Stimulated activated CD4-positive, alpha-beta T cell treated with anti-CD3 and anti-CD28 coated beads, Interleukin-1b, Interleukin-23, amount 100 ng/mL, for 4 hours (primary cell): ENCODE measurements at regions not wholly inside any gene's neighbourhood (a gene's known extent, or its start where the extent isn't known, plus 50 kb on each side); places are given as distances from the start of the nearest gene placed in this dataset.
"Not testable (repeated sequence)": the region's sequence is repeated elsewhere in the genome, so short reads cannot be mapped to it uniquely, and the experiment has no call there.

Experiments used
- DNase-seq, 2 donors: peaks; one replicate each; pipeline ENCODE4 v3.0.0-alpha.2; 2020; ENCODE audit warnings: low read depth in 2 of 2

DNA sequence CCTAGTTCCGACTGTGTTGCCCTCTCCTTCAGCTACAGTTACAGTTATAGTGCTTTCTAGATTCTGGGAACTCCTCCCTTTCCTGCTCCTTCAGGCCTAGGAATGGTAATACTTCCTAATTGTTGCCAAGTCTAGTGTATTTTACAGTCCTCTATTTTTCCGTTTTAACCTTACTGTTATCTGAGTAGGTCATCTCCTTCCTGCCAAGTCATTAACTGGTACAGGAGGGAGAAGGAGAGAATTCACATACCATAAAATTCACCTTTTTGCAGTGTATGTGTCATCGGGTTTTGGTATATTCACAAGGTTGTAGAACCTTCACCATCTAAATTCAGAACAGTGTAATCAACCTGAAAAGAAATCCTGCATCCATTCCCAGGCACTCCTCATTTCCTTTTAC, 335.4 kb upstream of the MEF2C start:
- DNase-seq: no peak

DNA sequence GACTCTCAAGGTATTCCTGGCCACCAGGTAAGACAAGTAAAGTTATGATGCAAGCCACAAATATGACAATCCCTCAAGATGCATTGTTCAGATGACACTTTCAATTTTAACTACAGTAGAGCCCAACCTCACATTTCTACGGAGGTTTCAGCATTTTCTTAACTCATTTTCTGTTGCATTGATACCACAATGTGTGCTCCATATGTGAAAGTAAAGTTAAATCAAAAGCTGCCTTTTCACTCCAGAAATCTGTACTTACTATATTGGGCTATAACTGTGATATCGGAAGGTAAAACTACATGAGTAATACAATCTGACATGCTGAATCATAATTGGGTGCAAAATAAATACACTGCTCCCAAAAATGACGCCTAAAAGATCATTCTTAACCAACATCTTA, 333.6 kb upstream of the MEF2C start:
- no peak for DNase-seq

DNA sequence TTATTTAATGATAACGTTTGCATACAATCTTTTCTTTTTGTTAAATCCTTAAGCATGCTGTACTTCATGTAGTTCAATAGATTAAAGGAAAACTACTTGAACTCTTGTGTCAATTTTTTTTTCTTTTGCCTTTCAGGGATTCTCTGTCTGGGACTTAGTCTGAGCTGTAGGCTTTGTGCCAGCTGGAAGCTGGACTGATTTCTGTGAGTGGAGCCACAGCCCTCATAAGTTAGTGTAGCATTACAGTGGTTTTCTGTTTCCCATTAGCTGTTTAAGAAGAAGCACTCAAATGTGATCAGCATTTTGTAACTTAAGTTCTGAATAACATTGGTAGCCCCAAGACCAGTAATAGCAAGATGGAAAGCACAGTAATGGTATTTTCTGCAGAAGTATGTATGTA, 330.6 kb upstream of the MEF2C start:
- no peak for DNase-seq

DNA sequence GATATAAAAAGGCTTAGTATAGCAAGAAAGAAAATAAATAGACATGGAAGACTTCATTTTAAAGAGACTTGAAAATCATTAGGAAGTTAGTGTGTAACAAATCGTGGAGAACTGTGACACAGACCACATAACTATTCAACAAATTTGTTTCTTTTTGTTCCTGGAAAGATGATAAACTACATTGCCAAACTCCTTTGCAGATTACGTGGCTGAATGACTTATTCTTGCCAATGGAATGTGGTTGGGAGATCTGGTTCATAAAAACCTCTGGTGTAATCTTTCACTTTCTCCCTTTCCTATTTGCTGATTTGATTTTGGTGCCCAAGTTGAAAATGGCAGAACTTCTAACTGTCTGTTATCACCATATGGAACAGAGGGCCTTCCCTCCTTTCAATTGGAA, 328.9 kb upstream of the MEF2C start:
- no peak for DNase-seq

DNA sequence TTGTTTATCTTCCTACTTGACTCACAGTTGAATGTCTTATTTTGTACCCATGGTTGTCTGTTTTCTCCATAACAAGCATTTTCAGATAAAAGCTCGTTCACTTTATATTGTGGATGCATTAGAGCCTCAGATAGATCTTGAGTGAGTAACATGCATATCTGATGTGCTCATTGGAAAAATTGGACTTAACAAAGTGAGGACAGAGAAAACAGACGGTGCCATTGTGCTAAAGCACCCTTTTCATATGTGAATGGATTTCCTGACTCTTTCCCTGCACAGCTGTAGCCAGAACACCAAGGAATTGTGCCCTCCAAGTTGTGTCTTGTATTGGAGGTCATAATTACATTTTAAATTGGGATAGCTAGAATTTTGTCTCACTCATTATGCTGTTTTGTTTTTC, 325.8 kb upstream of the MEF2C start:
- no peak for DNase-seq

DNA sequence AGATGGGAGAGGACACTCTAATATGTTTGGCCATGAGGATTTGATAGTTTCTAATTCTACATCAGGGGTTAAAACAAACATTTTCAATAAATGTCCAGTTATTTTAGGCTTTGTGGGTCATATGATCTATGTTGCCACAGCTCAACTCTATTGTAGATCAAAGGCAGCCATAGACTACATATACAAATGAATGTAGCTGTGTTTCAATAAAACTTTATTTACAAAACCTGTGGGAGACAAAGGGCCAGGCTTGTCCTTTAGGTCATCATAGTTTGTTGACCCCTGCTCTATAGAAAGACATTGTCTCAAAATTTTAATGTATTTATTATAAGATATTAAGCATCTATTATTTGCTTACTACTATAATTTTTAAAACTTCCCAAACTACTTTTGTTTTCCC, 325.4 kb upstream of the MEF2C start:
- no peak for DNase-seq

DNA sequence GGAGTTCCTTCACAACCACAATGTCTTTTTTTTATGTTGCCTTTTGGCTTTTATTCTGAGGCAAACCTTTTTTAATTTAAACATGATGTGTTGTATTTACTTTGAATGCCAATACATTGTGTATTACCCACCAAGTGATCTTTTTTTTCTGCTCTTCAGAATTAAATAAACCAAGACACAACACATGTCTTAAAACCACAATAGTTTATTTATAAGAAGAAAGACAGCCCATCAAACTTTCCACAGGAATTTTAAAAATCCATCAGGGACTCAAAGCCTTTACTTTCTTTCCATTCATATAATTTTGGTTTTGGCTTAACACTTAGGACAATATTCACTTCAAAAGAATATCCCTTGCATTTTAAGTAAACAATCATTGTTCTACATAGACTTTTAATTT, 321.8 kb upstream of the MEF2C start:
- DNase-seq: no peak

DNA sequence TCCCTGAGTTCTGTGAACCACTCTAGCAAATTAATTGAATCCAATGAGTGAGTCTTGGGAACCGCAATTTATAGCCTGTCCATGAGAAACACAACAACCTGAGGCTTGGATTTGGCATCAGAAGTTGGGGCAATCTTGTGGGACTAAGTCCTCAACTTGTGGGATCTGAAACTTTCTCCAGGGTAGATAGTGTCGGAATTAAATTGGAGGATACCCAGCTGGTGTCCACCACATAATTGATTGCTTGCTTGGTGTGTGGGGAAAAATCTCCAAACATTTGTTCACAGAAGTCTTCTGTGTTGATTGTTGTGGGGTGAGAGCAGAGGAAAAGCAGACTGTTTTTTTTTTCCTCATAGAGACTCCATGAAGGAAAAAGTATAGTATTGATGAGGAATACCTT, 320.6 kb upstream of the MEF2C start:
- no peak for DNase-seq

DNA sequence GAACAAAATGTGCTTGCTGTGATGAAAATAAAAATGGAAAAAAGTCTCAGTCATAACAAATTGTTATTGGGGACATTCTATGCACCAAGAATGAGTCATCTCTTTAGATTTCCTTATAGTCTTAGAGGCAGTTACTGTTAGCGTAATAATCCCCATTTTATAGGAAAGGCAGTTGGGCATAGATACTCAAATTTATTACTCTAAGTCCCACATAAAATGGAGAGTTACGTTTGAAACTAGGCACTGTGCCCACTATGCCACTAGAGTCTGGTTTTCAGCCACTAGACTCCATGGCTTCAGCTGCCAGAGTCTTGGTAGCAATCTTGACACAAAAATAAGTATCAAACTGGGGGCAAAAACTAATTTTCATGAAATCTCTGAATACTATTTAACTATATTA, 317.9 kb upstream of the MEF2C start:
- DNase-seq: no peak

DNA sequence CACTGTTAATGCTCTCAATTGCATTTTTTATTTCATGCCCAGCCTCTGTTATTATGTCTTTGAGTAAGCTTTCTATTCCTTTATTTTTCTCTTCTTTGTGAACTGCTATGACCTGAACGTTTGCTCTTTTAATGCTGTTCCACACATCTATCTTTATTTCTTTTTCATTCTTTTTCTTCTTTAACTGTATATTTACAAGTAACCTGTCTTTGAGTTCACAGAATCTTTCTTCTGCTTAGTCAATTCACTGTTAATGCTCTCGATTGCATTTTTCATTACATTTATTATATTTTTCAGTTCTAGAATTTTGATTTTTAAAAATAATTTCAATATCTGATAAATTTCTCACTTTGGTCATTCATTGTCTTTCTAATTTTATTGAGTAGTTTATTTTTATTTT, 316.3 kb upstream of the MEF2C start:
- DNase-seq: no peak

DNA sequence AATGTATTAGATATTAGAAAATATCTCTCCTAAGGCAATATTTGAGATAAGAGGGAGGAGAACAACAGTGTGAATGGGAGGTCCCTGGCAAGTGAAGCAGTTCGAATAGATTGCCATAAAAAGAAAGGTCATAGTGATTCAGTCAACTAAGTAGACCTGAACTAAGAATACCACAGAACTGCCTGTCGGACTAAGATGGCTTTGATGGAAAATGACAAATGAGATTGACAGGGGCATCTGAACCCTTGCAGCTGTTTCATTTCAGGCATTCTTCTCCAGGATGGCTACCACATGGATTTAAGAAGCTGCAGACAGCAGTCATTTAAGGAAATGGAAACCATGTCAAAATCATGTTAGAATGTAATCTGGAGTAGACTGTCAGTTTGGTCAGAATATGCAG, 308.4 kb upstream of the MEF2C start:
- no peak for DNase-seq

DNA sequence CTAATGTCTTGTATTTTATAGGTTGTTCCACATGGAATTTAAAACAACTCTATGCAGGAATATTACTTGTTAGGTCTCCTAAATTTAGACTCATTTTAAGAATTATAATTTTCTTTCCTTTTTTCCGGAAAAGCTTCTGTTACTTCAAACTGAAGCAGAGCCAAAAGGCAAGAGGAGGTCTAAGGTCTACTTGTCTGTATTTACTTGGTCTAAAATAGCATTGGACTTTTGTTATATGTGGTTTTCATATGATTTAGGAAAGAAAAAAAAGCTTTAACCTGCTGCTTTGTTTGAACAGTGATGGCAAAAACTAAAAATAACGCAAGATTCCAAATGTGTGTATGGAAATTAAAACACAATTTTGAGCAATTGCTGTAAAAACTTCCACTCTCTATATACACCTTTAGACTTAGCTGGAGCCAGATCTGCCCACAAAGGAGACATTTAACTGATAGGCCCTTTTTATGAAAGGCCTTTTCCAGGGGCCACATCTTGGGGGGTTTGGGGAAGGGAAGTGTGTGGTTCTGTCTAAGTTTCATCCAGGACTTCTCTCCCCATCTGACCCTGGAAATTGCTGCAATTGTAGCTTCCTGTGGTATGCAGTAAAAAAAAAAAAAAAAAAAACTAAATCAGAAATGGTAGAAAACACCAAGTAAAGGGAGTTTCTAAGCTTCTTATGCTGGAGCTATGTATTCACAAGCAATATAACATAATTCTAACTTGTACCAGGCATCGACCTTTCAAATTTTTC, 307.7 kb upstream of the MEF2C start:
- no peak for DNase-seq

DNA sequence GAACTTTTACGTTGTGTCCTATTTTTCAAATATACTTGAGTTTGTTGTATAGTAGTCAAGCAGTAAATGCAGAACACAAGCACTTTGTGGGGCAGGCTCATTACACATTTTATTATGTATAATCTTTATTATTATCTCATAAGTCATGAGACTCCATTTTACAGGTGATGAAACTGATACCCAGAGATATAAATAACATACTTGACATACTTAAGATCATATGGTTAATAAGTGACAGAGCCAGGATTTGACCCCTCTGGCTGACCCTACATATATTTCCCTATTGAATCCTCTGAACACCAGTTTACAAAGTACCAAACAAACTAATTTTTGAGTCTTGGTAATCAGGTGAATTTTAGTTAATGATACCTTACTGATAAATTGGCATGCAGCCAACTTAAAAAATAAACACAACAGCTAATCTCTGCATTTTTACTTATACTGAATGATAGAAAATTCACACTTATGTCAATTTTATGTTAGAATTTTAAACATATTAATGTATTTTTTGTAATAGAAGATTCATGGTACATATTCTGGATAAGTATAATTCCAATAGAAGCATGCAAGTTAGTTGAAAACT, 305.0 kb upstream of the MEF2C start:
- DNase-seq: no peak

DNA sequence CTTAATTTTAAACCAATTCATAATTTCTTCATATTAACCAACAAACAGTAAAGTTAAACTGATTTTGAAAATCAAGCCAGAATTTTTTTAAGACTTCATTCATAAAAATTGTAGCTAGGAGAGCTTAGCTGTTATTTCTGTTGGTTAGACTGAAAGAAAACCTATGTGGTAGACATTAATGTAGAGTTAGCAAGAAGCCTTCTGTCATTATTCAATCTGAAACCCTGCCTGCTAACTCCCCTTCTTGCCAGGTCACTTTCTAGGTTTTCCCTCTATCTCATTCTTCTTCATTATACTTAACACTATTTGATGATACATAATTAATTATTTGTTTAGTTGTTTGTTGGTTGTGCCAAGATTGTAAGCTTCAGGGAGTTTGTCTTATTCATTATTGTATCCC, 304.3 kb upstream of the MEF2C start:
- DNase-seq: no peak

DNA sequence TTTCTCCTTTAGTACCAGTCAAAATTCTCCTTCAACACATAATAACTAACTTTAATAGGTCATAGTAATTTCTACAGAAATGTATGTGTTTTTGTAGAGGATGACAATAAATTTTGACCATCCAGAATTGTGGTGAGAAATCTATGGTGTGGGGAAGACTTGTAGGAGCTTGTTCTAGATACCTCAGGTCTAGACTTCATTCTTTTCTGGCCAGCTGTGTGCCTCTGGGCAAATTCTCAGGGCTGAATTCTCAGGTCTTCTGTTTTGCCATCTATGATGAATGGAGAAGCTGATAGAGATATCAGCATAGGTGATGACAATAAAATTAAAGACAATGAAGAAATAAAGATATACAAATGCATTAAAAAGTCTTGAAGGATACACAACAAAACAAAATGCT, 298.6 kb upstream of the MEF2C start:
- no peak for DNase-seq

DNA sequence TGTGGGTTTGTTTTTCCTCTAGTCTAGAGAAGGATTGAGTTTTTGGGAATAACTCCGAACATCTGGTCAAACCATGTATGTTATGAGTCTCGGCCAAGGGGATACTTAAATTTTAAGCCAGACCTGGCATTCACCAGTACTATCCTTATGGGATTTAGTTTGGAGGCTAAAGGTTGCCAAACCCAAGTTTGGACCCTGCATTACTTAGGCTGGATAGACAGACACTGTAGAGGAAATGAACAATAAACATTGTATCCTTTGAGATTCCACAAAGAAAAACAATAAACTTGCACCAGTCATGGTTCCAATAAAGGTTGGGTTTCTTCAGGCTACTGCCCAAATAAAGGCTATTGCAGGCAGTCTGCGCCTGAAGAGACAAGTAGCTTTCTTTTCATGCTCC, 296.7 kb upstream of the MEF2C start:
- DNase-seq: no peak

DNA sequence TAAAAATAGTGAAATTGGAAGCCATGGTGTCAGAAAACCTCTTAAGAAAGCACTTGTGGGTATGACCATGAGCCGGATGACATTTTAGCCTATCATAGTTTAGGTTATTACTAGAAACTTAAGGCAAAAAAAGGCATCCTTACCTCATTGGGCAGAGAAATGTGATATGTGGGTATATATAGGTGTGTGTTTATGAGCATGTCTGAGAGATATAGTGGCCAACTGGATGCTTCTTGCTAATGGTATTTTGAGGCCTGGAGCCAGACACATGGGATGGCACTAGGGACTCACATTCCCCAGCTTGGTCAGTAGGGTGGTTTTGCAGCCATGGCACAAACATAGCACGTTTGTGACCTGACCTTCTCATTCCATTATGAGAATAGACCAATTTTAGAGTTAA, 295.6 kb upstream of the MEF2C start:
- no peak for DNase-seq

DNA sequence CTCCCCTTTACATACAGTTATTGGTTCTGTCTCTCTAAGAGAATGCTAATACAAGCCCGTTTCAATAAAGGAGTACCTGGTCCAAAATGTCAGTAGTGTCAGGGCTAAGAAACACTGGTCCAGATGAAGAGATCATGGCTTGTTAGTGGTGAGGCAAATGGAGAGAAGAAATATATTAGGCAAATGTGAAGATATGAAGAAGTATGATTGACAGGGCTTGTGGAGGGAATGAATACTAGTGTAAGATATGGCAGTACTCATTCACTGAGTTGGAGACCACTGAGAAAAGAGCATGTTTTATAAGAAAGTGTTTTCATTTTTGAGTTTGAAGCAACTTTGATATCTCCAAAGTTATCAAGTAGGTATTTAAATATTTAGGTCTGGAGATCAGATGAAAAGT, 290.5 kb upstream of the MEF2C start:
- DNase-seq: no peak

DNA sequence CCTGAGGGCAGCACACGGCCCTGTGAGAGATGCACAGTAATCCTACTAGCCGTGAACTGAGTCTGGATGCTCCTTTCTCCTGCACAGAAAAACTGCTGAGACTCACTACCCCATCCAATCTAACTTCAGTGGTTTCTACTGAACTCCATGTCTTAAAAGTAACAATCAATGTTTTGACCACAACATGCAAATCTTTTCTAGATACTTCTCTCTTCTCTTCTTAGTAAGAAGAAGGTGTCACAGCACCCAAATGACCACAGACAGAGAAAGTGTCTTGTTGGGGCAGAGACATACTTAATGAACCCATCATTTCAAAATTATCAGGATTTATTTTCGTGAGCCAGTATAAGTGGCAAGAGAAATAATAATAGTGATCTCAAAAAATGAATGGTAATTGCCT, 285.8 kb upstream of the MEF2C start:
- no peak for DNase-seq

DNA sequence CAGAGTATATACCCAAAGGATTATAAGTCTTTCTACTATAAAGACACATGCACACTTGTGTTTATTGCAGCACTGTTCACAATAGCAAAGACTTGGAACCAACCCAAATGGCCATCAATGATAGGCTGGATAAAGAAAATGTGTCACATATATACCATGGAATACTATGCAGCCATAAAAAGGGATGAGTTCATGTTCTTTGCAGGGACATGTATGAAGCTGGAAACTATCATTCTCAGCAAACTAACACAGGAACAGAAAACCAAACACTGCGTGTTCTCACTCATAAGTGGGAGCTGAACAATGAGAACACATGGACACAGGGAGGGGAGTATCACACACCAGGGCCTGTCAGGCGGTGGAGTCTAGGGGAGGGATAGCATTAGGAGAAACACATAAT, 281.7 kb upstream of the MEF2C start:
- DNase-seq: not testable (repeated sequence)

DNA sequence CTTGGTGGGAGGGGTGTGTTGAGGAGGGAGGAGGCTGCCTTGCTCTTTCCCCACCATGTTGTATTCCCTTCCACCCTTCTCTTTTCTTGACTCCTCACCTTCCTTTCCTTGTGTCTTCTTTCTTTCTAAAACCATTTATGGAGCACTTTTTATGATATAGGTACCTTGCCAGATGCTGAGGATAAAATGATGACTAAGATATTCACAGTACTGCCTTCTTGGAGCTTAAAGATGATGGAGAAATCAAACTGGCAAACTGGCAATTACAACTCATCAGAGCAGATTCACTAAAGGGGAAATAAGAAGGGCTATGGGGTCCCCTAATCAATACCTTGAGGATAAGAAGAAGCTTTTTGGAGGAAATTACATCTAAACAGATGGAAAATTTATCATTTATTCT, 273.2 kb upstream of the MEF2C start:
- DNase-seq: no peak

DNA sequence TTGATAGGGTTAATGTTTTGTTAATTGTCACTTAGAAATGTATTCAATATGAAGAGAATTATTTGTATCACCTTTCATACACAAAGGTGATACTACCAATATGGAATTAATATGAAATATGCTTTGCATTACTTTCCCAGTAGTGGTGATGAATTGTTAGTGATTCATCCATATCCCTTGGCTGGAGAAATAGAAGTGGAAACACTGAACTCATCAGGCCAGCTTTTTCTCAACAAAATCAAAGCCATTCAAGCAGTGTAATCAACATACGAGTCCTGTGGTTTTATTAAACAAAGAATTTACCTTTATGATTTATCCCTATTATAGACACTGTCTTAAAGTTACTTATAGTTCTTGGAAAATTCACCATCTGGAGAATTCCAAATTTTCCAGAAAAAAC, 264.0 kb upstream of the MEF2C start:
- DNase-seq: no peak

DNA sequence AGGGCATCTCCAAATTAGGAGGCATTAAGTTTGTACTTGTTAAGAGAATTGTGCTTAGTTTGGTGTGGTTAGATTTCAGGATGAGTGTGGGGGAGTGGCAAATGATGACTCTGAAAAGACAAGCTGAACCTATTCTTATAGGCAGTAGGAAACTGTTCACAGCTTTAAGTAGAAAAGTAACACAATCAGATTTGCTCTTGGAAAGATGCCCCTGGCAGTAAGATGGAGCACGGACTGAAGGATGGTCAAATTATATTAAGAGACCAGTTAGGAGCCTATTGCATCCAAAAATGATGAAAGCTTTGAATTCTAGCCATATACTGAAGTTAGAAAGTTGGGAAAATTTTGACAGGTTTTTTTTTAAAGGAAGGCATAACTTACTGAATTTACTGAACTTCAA, 254.2 kb upstream of the MEF2C start:
- DNase-seq: no peak

DNA sequence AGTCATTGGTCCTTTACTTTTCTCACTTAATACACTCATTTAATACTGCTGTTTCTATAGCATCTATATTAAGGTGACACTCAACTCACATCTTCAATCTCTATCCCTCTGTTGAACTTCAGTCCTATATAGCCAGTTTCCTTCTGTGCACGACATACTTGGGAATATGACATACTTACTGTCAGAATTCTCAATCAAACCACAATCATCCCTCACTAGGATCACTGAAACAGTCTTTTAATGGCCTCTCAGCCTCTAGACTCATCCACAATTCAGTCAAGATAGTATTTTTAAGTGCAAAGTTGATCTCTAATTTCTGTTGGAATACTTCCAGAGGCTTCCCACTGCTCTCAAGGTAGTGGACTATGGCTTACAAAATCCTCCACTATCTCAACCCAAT, 251.0 kb upstream of the MEF2C start:
- DNase-seq: no peak
